C4-2B (cell line): ENCODE measurements at regions not wholly inside any gene's neighbourhood (a gene's known extent, or its start where the extent isn't known, plus 50 kb on each side); places are given as distances from the start of the nearest gene placed in this dataset.

ENCODE experiments used
- ZFX ChIP-seq: fragments of 450-650 bp; IDR thresholded peaks from 2 replicates; pipeline ENCODE4 v1.6.1; 2017
- TF ChIP-seq, protein P1 (sequence below): fragments of 450-650 bp; conservative IDR thresholded peaks from 2 replicates; pipeline ENCODE4 v1.5.1; 2017; ENCODE audit warnings: mild to moderate bottlenecking

DNA sequence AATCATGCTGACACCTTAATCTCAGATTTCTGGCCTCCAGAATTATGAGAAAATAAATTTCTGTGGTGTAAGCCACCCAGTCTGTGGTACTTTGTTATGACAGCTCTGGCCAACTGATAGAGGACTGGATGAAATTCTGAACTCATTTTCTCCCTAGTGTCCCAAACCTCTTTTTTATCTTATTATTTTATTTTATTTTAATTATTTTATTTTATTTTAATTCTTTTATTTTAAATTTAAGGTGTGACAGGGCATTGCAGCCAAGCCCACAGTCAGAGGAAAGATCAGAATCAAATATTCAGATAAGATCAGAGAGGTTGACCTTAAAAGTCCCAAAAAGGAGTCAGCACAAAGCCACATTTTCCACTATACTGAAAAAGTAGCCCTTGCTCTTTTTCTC lies 228.1 kb downstream of the TFEC start:
- TF ChIP-seq, protein P1, sequence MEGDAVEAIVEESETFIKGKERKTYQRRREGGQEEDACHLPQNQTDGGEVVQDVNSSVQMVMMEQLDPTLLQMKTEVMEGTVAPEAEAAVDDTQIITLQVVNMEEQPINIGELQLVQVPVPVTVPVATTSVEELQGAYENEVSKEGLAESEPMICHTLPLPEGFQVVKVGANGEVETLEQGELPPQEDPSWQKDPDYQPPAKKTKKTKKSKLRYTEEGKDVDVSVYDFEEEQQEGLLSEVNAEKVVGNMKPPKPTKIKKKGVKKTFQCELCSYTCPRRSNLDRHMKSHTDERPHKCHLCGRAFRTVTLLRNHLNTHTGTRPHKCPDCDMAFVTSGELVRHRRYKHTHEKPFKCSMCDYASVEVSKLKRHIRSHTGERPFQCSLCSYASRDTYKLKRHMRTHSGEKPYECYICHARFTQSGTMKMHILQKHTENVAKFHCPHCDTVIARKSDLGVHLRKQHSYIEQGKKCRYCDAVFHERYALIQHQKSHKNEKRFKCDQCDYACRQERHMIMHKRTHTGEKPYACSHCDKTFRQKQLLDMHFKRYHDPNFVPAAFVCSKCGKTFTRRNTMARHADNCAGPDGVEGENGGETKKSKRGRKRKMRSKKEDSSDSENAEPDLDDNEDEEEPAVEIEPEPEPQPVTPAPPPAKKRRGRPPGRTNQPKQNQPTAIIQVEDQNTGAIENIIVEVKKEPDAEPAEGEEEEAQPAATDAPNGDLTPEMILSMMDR: no peak
- TF ChIP-seq ZFX: no peak
